ENCODE measurements at regions not wholly inside any gene's neighbourhood (a gene's known extent, or its start where the extent isn't known, plus 50 kb on each side); places are given as distances from the start of the nearest gene placed in this dataset.
"Not testable (repeated sequence)": the region's sequence is repeated elsewhere in the genome, so short reads cannot be mapped to it uniquely, and the experiment has no call there.

- no peak for DNase-seq
These were observed 407.1 kb upstream of the MGMT start for GRCh38 chr10:129059977-129060376.

GRCh38 chr10:129063212-129063611, 403.8 kb upstream of the MGMT start:
- DNase-seq = no peak

GRCh38 chr10:129063877-129064276, 403.2 kb upstream of the MGMT start:
- DNase-seq = no peak

GRCh38 chr10:129066529-129066928, 400.5 kb upstream of the MGMT start:
- DNase-seq = not testable (repeated sequence)

GRCh38 chr10:129071411-129071810, 395.6 kb upstream of the MGMT start:
- DNase-seq = not testable (repeated sequence)

GRCh38 chr10:129074939-129075338, 392.1 kb upstream of the MGMT start:
- no peak for DNase-seq

- no peak for DNase-seq
These were observed 391.5 kb upstream of the MGMT start for GRCh38 chr10:129075508-129075907.

GRCh38 chr10:129075927-129076326, 391.1 kb upstream of the MGMT start:
- DNase-seq = no peak

GRCh38 chr10:129078346-129078745, 388.7 kb upstream of the MGMT start:
- DNase-seq = no peak

GRCh38 chr10:129078746-129079145, 388.3 kb upstream of the MGMT start:
- no peak for DNase-seq

GRCh38 chr10:129079705-129080104, 387.3 kb upstream of the MGMT start:
- no peak for DNase-seq

- DNase-seq = no peak
These were observed 381.2 kb upstream of the MGMT start for GRCh38 chr10:129085811-129086210.

- DNase-seq = no peak
These were observed 377.7 kb upstream of the MGMT start for GRCh38 chr10:129089341-129089740.

GRCh38 chr10:129090165-129090564, 376.9 kb upstream of the MGMT start:
- no peak for DNase-seq

- DNase-seq = no peak
These were observed 376.2 kb upstream of the MGMT start for GRCh38 chr10:129090618-129091366.

GRCh38 chr10:129093641-129094040, 373.4 kb upstream of the MGMT start:
- DNase-seq = no peak

GRCh38 chr10:129094233-129094632, 372.8 kb upstream of the MGMT start:
- DNase-seq = no peak

GRCh38 chr10:129094861-129095260, 372.2 kb upstream of the MGMT start:
- DNase-seq = no peak

- no peak for DNase-seq
These were observed 371.4 kb upstream of the MGMT start for GRCh38 chr10:129095680-129096064.

- no peak for DNase-seq
These were observed 370.7 kb upstream of the MGMT start for GRCh38 chr10:129096065-129096984.

GRCh38 chr10:129097776-129098330, 369.2 kb upstream of the MGMT start:
- DNase-seq = no peak

GRCh38 chr10:129098517-129098916, 368.5 kb upstream of the MGMT start:
- DNase-seq = no peak

GRCh38 chr10:129099486-129099885, 367.6 kb upstream of the MGMT start:
- no peak for DNase-seq

GRCh38 chr10:129099992-129100391, 367.0 kb upstream of the MGMT start:
- no peak for DNase-seq
